ES-I3 (cell line): ENCODE measurements at regions not wholly inside any gene's neighbourhood (a gene's known extent, or its start where the extent isn't known, plus 50 kb on each side); places are given as distances from the start of the nearest gene placed in this dataset.
"Not testable (repeated sequence)": the region's sequence is repeated elsewhere in the genome, so short reads cannot be mapped to it uniquely, and the experiment has no call there.

Experiments used
- H3K36me3 ChIP-seq: 2 replicates; pipeline ENCODE4 v1.6.1; 2013; ENCODE audit warnings: mild to moderate bottlenecking, low read length, control low read depth, moderate library complexity; ENCODE audit not compliant: insufficient read depth
- H3K4me1 ChIP-seq: 2 replicates; pipeline ENCODE4 v1.6.1; 2013; ENCODE audit warnings: mild to moderate bottlenecking, control low read depth, low read length; ENCODE audit not compliant: insufficient read depth
- H3K9ac ChIP-seq: 2 replicates; pipeline ENCODE4 v1.6.1; 2013; ENCODE audit warnings: low read depth, mild to moderate bottlenecking, low read length, moderate library complexity
- H3K9me3 ChIP-seq: 2 replicates; pipeline ENCODE4 v1.6.1; 2013; ENCODE audit warnings: mild to moderate bottlenecking, low read length, moderate library complexity; ENCODE audit not compliant: control insufficient read depth, insufficient read depth

GRCh38 chr12:75759842-75760572, 248.6 kb upstream of the KRR1 start:
- no peak overlapping the region for H3K9ac ChIP-seq
- H3K9me3 ChIP-seq = no peaks in the 10 kb centered on the region
- peaks cover 14% of the 10 kb centered on the region for H3K4me1 ChIP-seq
- no peaks in the 10 kb centered on the region for H3K36me3 ChIP-seq

GRCh38 chr12:75759196-75759595, 247.8 kb upstream of the KRR1 start:
- Histone ChIP-seq H3K9me3 (no peaks in the 10 kb centered on the region), H3K9ac (no peak overlapping the region), H3K4me1 (peaks cover 14% of the 10 kb centered on the region), H3K36me3 (no peaks in the 10 kb centered on the region)

- Histone ChIP-seq H3K36me3 (no peaks in the 10 kb centered on the region), H3K4me1 (peaks cover 11% of the 10 kb centered on the region), H3K9me3 (no peaks in the 10 kb centered on the region), H3K9ac (no peak overlapping the region)
Observed at GRCh38 chr12:75756771-75757170, 245.4 kb upstream of the KRR1 start.

- Histone ChIP-seq H3K36me3 (no peaks in the 10 kb centered on the region), H3K9me3 (no peaks in the 10 kb centered on the region), H3K4me1 (peaks cover 11% of the 10 kb centered on the region), H3K9ac (no peak overlapping the region)
Observed at GRCh38 chr12:75756111-75756510, 244.7 kb upstream of the KRR1 start.

- Histone ChIP-seq H3K4me1 (peaks cover 1% of the 10 kb centered on the region; the same call in 1 of the 2 replicates), H3K36me3 (no peaks in the 10 kb centered on the region), H3K9ac (no peak overlapping the region), H3K9me3 (no peaks in the 10 kb centered on the region)
Observed at GRCh38 chr12:75754698-75755097, 243.3 kb upstream of the KRR1 start.

- H3K9me3 ChIP-seq = no peaks in the 10 kb centered on the region
- H3K36me3 ChIP-seq = no peaks in the 10 kb centered on the region
- no peak overlapping the region for H3K9ac ChIP-seq
- H3K4me1 ChIP-seq = no peaks in the 10 kb centered on the region
Observed at GRCh38 chr12:75754141-75754540, 242.7 kb upstream of the KRR1 start.

- H3K9me3 ChIP-seq = no peaks in the 10 kb centered on the region
- no peaks in the 10 kb centered on the region for H3K4me1 ChIP-seq
- H3K9ac ChIP-seq = no peak overlapping the region
- no peaks in the 10 kb centered on the region for H3K36me3 ChIP-seq
Observed at GRCh38 chr12:75751769-75752471, 240.5 kb upstream of the KRR1 start.

GRCh38 chr12:75750716-75751306, 239.4 kb upstream of the KRR1 start:
- Histone ChIP-seq H3K9me3 (no peaks in the 10 kb centered on the region), H3K4me1 (peaks cover 4% of the 10 kb centered on the region; the same call in 1 of the 2 replicates), H3K9ac (no peak overlapping the region), H3K36me3 (no peaks in the 10 kb centered on the region)

GRCh38 chr12:75748990-75749389, 237.6 kb upstream of the KRR1 start:
- H3K9ac ChIP-seq, H3K9me3 ChIP-seq, H3K36me3 ChIP-seq: not testable (repeated sequence)
- peaks cover 18% of the 10 kb centered on the region for H3K4me1 ChIP-seq

- H3K4me1 ChIP-seq = peaks cover 18% of the 10 kb centered on the region
- H3K9ac ChIP-seq = no peak overlapping the region
- H3K9me3 ChIP-seq = no peaks in the 10 kb centered on the region
- no peaks in the 10 kb centered on the region for H3K36me3 ChIP-seq
Observed at GRCh38 chr12:75748136-75748535, 236.7 kb upstream of the KRR1 start.

GRCh38 chr12:75747572-75748021, 236.2 kb upstream of the KRR1 start:
- no peak overlapping the region for H3K9ac ChIP-seq
- H3K36me3 ChIP-seq = no peaks in the 10 kb centered on the region
- no peaks in the 10 kb centered on the region for H3K9me3 ChIP-seq
- peaks cover 18% of the 10 kb centered on the region for H3K4me1 ChIP-seq

GRCh38 chr12:75746621-75747020, 235.2 kb upstream of the KRR1 start:
- Histone ChIP-seq H3K9me3 (no peaks in the 10 kb centered on the region), H3K9ac (no peak overlapping the region), H3K4me1 (peaks cover 18% of the 10 kb centered on the region), H3K36me3 (no peaks in the 10 kb centered on the region)

GRCh38 chr12:75744607-75745256, 233.3 kb upstream of the KRR1 start:
- no peaks in the 10 kb centered on the region for H3K9me3 ChIP-seq
- H3K9ac ChIP-seq = no peak overlapping the region
- peaks cover 18% of the 10 kb centered on the region for H3K4me1 ChIP-seq
- no peaks in the 10 kb centered on the region for H3K36me3 ChIP-seq

GRCh38 chr12:75742961-75743360, 231.6 kb upstream of the KRR1 start:
- H3K9me3 ChIP-seq = no peaks in the 10 kb centered on the region
- H3K4me1 ChIP-seq = peaks cover 18% of the 10 kb centered on the region
- no peaks in the 10 kb centered on the region for H3K36me3 ChIP-seq
- no peak overlapping the region for H3K9ac ChIP-seq
